ENCODE measurements at regions not wholly inside any gene's neighbourhood (a gene's known extent, or its start where the extent isn't known, plus 50 kb on each side); places are given as distances from the start of the nearest gene placed in this dataset.
"Not testable (repeated sequence)": the region's sequence is repeated elsewhere in the genome, so short reads cannot be mapped to it uniquely, and the experiment has no call there.

- Histone ChIP-seq H3K9me3 (no peaks in the 10 kb centered on the region), H3K27me3 (ENCODE audit: low read depth) (no peaks in the 10 kb centered on the region), H3K36me3 (no peaks in the 10 kb centered on the region), H3K27ac (no peak overlapping the region), H3K4me3 (no peak overlapping the region), H3K4me1 (no peaks in the 10 kb centered on the region)
- DNase-seq, result no peak
- TF ChIP-seq CTCF (IDR thresholded peaks at IDR 0.05), result no peak
- intact Hi-C loops (cut with DNase I), result no loop called here
- no peak for ATAC-seq
Measured at GRCh38 chr5:88063813-88064212, 204.8 kb downstream of the TMEM161B start.

- intact Hi-C loops (cut with DNase I), result no loop called here
- ATAC-seq (no peak), DNase-seq (no peak)
Measured at GRCh38 chr5:88060194-88060593, 208.5 kb downstream of the TMEM161B start.

DNA sequence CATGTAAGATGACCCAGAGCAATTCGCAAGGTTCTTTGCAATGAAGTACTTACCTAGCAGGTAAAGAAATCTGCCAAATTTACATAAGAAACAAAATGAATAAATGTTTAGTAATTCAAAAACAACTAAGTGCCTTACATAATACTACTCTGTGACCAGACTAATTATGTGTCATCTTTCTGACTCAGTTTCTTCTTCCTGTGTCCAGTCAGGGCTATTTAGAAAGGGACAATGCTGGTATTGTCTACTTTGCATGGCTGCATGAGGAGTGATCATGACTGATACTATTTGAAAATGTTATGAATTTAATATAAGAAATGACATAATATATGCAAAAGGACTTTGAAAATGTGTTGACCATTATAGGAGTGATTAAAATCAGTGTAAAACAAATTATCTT is 210.0 kb downstream of the TMEM161B start:
- Histone ChIP-seq H3K27me3 (ENCODE audit: low read depth) (no peaks in the 10 kb centered on the region), H3K4me1 (no peaks in the 10 kb centered on the region), H3K9me3 (no peaks in the 10 kb centered on the region), H3K36me3 (no peaks in the 10 kb centered on the region), H3K4me3 (no peak overlapping the region), H3K27ac (no peak overlapping the region)
- DNase-seq (no peak), ATAC-seq (no peak)
- intact Hi-C loops (cut with DNase I), result no loop called here
- TF ChIP-seq CTCF (IDR thresholded peaks at IDR 0.05), result no peak

More at GRCh38 chr5:88060194-88060593, 208.5 kb downstream of the TMEM161B start:
- Histone ChIP-seq H3K36me3 (no peaks in the 10 kb centered on the region), H3K9me3 (no peaks in the 10 kb centered on the region), H3K27ac (no peak overlapping the region), H3K4me1 (no peaks in the 10 kb centered on the region), H3K27me3 (ENCODE audit: low read depth) (no peaks in the 10 kb centered on the region), H3K4me3 (no peak overlapping the region)
- TF ChIP-seq CTCF (IDR thresholded peaks at IDR 0.05), result no peak

DNA sequence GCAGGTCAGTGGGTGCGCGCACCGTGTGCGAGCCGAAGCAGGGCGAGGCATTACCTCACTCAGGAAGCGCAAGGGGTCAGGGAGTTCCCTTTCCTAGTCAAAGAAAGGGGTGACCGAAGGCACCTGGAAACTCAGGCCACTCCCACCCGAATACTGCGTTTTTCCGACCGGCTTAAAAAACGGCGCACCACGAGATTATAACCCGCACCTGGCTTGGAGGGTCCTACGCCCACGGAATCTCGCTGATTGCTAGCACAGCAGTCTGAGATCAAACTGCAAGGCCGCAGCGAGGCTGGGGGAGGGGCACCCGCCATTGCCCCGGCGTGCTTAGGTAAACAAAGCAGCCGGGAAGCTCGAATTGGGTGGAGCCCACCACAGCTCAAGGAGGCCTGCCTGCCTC is 216.2 kb downstream of the TMEM161B start:
- H3K27me3 ChIP-seq (ENCODE audit: low read depth); H3K27ac ChIP-seq; ATAC-seq; H3K36me3 ChIP-seq; DNase-seq; H3K4me1 ChIP-seq; H3K9me3 ChIP-seq; H3K4me3 ChIP-seq; intact Hi-C loops (cut with DNase I): not testable (repeated sequence)

GRCh38 chr5:88051148-88051547 is 217.5 kb downstream of the TMEM161B start:
- intact Hi-C loops (cut with DNase I), result no loop called here
- no peak for DNase-seq
- Histone ChIP-seq H3K4me3 (no peak overlapping the region), H3K4me1 (no peaks in the 10 kb centered on the region), H3K9me3 (no peaks in the 10 kb centered on the region), H3K27ac (no peak overlapping the region), H3K27me3 (ENCODE audit: low read depth) (no peaks in the 10 kb centered on the region), H3K36me3 (no peaks in the 10 kb centered on the region)
- no peak for TF ChIP-seq CTCF (IDR thresholded peaks at IDR 0.05)
- ATAC-seq, result no peak

- ATAC-seq, result no peak
- Histone ChIP-seq H3K27me3 (ENCODE audit: low read depth) (no peaks in the 10 kb centered on the region), H3K4me1 (no peaks in the 10 kb centered on the region), H3K4me3 (no peak overlapping the region), H3K36me3 (no peaks in the 10 kb centered on the region), H3K9me3 (no peaks in the 10 kb centered on the region), H3K27ac (no peak overlapping the region)
- TF ChIP-seq CTCF (IDR thresholded peaks at IDR 0.05), result no peak
- DNase-seq, result no peak
- intact Hi-C loops (cut with DNase I), result no loop called here
Measured at GRCh38 chr5:88049737-88050136, 218.9 kb downstream of the TMEM161B start.

Data from lower lobe of right lung (tissue), 2 donors.